ENCODE measurements at regions not wholly inside any gene's neighbourhood (a gene's known extent, or its start where the extent isn't known, plus 50 kb on each side); places are given as distances from the start of the nearest gene placed in this dataset.

DNA sequence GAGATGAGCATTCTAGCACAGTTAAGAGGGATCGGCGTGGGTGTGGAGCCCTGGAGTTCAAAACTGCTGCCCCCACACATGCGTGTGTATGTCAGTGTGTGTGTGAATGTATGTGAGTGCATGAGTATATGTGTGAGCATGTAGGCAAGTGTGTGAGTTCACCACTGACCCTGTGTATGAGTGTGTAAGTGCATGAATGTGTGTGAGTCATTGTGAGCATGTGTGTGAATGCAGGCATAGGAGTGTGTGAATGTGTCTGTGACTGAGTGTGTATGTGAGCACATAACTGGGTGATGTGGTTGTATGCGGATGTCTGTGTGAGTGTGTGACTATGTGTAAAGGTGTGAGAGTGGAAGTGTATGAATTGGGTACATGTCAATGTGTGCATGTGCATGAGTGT lies 69.6 kb upstream of the CCDC167 start:
- TF ChIP-seq CTCF (conservative IDR thresholded peaks at IDR 0.05 in 1 of 2, IDR thresholded peaks at IDR 0.05 in 1 of 2; ENCODE audit: low read depth in 1 of 2, low read length in 2 of 2), result no peak
- no peak for TF ChIP-seq EZH2 (IDR thresholded peaks at IDR 0.05; ENCODE audit: low read length, missing control alignments)

Data from fibroblast of lung (primary cell).